ENCODE measurements at regions not wholly inside any gene's neighbourhood (a gene's known extent, or its start where the extent isn't known, plus 50 kb on each side); places are given as distances from the start of the nearest gene placed in this dataset.

DNA sequence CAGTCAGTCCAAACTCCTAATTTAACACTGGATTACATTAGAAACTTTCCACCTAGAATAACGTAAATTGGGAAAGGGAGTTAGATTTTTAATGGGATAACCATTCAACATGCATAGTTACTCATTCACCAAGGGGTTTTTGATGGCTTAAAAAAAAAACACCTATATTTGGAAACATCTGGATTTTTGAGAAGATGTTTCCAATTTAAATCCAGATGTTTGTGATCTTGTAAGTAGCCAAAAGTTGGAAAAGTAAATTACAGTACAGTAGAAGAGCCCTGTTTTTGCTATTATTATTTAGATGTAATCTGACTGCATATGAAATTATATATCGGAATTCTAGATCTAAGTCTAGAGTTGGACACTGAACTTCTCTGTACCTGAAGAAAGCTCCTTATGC is 478.2 kb downstream of the CD83 start:
- TF ChIP-seq, protein P1, sequence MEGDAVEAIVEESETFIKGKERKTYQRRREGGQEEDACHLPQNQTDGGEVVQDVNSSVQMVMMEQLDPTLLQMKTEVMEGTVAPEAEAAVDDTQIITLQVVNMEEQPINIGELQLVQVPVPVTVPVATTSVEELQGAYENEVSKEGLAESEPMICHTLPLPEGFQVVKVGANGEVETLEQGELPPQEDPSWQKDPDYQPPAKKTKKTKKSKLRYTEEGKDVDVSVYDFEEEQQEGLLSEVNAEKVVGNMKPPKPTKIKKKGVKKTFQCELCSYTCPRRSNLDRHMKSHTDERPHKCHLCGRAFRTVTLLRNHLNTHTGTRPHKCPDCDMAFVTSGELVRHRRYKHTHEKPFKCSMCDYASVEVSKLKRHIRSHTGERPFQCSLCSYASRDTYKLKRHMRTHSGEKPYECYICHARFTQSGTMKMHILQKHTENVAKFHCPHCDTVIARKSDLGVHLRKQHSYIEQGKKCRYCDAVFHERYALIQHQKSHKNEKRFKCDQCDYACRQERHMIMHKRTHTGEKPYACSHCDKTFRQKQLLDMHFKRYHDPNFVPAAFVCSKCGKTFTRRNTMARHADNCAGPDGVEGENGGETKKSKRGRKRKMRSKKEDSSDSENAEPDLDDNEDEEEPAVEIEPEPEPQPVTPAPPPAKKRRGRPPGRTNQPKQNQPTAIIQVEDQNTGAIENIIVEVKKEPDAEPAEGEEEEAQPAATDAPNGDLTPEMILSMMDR (conservative IDR thresholded peaks at IDR 0.05; ENCODE audit: low read length), result no peak
- no peak for TF ChIP-seq EZH2phosphoT487 (IDR thresholded peaks at IDR 0.05; ENCODE audit: borderline replicate concordance, low read depth, low read length)
